Daoy (cell line): ENCODE measurements at regions not wholly inside any gene's neighbourhood (a gene's known extent, or its start where the extent isn't known, plus 50 kb on each side); places are given as distances from the start of the nearest gene placed in this dataset.

ENCODE experiments used
- DNase-seq: peaks from one replicate; pipeline ENCODE4 v3.0.0-alpha.2; 2015; ENCODE audit warnings: low read depth

- peak; percentile 17 for DNase-seq
Measured at GRCh38 chr18:54717673-54718407, 110.4 kb upstream of the RAB27B start.

DNA sequence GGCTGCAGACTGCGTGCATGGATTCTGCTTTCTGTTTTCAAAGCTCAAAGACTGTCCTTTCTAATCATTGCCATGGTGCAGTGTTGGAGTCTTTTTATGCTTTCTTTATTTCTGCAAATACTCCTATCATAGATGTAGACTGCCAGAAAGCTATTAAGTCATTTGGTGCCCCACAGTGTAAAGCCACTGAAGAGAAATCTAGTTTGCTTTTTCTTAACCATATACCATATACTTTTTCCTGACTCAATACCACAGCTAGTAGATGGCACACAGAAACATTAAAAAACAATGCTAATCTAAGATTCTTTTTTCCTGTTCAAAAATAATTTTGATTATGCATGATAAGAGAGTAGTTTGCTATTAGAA, 109.9 kb upstream of the RAB27B start:
- DNase-seq = no peak

DNA sequence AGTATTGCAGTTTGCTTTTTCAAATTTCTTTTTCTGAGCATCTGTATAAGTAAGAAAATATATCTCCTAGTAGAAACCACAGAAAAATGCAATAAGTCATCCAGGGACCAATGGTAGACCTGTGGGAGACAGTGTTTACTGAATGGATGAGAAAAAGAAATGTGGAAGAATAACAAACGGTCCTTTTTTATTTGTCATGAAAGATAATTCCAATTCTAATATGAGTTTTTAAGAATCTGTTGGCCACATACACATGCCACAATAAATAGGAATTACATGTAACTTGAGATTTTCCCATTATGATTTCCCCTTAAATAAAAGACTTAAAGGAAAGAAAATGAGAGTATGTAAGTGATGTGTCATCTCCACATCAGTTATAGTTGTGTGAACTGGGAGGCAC, 107.7 kb upstream of the RAB27B start:
- DNase-seq = no peak

GRCh38 chr18:54726143-54726542, 102.1 kb upstream of the RAB27B start:
- no peak for DNase-seq

GRCh38 chr18:54734059-54734458, 94.2 kb upstream of the RAB27B start:
- DNase-seq = peak; percentile 72

GRCh38 chr18:54736981-54737380, 91.3 kb upstream of the RAB27B start:
- DNase-seq = no peak

DNA sequence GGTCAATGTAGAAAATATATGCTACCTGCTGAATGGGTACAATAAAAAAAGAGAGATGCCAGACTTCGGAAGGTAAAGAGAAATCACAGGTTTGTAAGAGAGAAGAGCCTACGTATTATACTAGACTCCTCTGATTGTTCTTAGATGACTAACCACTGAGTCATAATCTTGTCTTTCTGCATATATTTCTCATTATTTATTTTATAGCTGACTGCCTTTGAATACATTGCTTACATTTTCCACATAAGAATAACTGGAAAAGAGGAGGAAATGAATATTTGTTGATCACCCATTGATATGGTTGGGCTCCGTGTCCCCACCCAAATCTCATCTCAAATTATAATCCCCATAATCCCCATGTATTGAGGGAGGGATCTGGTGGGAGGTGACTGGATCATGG, 90.3 kb upstream of the RAB27B start:
- DNase-seq = no peak

GRCh38 chr18:54739476-54739875, 88.8 kb upstream of the RAB27B start:
- DNase-seq = no peak

DNA sequence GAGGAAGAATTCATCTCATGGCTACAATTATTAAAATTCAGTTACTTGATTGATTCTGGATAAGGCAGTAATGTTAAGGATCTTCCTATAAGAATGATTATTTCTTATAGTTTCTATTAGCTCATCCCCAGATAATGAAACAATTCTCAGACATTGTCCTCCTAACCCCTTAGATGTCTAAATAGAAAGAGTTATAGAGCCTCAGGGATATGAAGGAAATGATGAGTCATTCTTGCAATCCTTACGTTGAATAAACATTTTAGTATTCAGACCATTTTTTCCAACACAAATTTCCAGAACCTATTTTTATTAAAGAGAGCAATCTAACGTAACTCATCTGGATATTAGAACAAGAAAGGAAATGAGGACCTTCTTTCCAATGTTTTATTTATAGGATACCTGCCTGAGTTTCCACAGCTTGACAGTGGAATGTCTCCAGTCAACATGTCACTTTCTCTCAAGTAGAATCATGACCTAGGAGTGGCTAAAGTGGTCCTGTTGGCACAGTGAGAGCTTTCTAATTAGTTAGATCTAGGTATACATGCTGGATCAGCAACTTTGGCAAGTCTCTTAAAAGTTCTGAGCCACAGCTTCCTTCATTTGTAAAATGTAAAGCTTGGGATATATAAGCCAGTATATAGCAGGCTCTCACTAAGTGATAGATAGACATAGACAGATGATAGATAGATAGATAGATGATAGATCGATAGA, 88.0 kb upstream of the RAB27B start:
- no peak for DNase-seq

DNA sequence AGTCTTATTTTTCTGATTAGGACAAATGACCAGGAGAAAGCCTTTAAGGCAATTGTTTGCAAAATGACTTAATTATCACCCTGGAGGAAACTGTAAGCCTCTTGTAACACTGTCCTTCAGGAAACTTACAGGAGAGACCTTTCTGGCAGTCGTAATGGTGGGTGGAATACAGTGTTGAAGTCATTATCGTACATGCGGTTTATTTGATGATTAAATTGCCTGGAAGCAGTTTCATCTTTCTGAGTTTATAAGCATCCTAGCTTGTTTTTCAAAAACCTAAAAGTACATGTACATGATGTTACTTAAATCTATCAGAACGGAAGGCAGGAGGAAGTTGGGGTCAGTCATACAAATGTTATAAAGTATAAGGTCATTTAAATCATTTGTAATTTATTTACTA, 86.2 kb upstream of the RAB27B start:
- DNase-seq = no peak

DNA sequence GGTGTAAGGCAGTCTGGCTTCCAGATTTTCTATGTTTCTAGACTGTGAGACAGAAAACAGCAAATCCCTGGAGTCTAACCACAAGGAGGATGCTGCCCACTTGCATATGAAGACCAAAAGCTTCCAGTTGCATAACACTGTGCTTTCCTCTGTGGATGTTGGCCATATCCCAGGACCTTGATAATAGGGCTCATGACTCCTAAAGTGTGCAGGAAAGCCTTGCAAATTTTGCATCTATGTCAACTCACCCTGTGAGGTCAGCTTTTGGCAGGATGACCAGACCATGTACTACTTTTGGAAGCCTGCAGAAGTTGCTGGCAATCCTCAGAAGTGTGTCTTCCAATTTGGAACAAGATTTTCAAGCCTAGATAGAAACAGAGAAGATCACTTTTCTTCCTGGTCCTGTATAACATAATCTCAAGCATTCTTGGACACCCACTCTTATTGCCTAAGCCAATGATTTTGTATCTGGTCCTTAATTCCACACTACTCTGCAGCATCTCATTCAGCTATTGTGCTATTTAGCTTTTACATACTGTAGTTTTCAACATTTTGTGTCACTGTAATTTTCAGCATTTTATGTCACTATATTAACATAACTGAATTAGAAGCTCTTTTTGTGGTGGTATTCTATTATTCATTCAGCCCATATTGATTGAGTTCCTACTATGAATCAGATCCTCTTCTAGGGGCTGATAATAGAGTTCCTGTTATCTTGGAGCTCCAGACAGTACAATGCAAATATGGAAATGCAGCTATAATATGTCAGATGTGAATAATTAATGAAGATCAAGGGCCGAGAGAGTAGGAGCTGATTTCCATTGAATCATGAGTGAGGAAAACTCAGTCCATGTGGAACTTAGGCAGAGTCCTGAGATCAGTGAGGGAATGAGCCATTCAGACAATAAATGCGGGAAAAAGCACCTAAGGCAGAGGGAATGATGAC, 85.3 kb upstream of the RAB27B start:
- DNase-seq = peak; percentile 82

GRCh38 chr18:54743605-54743995, 84.7 kb upstream of the RAB27B start:
- DNase-seq = no peak

- DNase-seq = no peak
Measured at GRCh38 chr18:54749291-54749690, 79.0 kb upstream of the RAB27B start.

- no peak for DNase-seq
Measured at GRCh38 chr18:54750350-54750749, 77.9 kb upstream of the RAB27B start.

DNA sequence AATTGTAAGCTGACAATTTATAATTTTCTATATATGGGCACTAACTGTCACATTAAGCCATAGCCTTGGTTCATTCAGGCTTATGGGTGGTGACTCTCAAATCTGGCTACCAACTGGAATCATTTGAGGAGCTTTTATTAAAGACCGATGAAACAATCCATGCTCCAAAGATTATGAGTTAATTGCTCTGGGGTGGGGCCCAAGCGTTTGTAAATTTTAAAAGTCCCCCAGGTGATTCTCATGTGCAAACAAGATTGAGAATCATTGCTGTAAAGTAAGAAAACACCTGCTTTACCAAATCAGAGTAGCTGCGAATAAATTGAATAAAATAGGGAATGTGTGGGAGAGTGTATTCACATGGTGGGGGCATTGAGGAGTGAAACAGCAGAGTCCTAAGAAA, 76.1 kb upstream of the RAB27B start:
- no peak for DNase-seq

- DNase-seq = no peak
Measured at GRCh38 chr18:54755456-54755855, 72.8 kb upstream of the RAB27B start.

- DNase-seq = no peak
Measured at GRCh38 chr18:54762386-54762785, 65.9 kb upstream of the RAB27B start.

GRCh38 chr18:54764786-54765185, 63.5 kb upstream of the RAB27B start:
- DNase-seq = no peak

GRCh38 chr18:54765636-54766375, 62.5 kb upstream of the RAB27B start:
- DNase-seq = peak; percentile 14

DNA sequence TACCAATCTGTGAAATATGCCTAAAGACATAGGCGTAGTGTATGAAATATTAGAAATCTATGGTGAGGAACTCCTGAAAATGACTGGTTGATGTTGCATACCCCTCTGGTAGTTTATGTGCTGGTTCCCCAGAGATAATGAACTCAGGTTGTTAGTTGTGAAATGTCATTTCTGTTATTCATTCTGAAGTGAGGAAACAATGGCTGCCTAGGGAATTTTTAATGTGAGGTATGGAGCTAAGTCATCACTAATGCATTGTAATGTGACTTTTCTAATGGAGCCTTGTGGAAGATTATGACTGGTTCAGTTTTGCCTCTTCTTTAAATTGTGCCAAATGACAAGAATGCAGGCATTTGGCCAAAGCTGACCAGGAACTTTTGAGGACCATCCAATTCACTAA, 61.6 kb upstream of the RAB27B start:
- no peak for DNase-seq

DNA sequence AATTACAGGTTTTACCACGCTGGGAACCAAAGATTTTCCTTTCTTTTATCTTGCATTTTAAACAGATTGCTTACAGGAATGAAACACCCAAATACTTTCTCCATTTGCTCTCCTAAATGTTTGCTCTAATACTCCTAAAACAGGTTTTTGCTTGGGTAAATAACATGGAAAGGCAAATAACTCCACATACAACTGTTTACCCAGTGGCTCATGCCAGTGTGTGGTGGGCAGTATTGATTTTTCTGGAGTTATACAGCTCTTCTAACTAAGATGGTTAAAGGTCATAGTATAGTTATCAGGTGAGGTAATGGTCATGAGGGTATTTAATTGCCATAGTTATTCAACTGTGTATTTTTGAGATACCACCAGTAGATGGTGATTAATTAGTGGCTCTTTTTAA, 61.2 kb upstream of the RAB27B start:
- no peak for DNase-seq
